ENCODE measurements at regions not wholly inside any gene's neighbourhood (a gene's known extent, or its start where the extent isn't known, plus 50 kb on each side); places are given as distances from the start of the nearest gene placed in this dataset.

DNA sequence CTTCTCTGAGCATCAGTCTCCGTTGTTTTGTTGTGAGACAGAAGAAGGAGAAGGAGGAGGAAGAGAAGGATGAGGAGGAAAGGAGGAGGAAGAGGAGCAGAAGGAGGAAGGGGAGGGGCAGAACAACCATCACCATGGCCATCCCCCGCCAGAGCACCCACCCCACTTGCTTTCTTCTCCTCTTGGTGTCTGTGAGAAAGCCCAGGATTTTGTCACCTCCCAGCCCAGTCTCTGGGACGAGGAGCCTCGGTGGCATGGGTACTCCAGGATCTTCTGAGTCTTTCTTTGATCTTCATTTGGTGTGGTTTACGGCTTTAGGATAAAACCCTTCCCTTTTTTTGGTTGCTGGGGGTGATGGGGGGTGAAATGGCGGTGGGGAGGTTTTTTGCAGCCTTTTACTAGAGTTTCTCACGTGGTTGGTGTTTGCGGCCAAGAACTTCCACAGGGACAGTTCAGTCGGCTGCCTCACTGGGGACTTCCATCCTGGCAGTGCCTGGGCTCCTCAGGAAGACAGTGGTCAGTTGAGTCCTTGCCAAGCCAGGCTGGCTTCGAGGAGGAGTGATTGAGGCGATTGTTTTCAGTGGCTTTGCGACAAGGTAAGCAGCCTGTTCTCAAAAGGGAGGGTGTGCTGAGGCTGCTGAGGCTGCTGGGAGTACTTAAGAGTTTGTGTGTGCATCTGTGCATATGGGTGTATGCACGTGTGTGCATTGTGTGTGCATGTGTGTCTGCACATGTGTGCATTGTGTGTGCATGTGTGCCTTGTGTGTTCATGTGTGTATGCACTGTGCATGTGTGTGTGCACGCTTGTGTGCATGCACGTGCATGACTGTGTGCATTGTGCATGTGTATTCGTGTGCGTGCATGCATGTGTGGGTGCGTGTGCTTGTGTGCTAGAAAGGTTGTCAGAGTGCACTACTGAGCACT, 567.5 kb downstream of the TBC1D22A start (continued):
- TF ChIP-seq, protein P1, sequence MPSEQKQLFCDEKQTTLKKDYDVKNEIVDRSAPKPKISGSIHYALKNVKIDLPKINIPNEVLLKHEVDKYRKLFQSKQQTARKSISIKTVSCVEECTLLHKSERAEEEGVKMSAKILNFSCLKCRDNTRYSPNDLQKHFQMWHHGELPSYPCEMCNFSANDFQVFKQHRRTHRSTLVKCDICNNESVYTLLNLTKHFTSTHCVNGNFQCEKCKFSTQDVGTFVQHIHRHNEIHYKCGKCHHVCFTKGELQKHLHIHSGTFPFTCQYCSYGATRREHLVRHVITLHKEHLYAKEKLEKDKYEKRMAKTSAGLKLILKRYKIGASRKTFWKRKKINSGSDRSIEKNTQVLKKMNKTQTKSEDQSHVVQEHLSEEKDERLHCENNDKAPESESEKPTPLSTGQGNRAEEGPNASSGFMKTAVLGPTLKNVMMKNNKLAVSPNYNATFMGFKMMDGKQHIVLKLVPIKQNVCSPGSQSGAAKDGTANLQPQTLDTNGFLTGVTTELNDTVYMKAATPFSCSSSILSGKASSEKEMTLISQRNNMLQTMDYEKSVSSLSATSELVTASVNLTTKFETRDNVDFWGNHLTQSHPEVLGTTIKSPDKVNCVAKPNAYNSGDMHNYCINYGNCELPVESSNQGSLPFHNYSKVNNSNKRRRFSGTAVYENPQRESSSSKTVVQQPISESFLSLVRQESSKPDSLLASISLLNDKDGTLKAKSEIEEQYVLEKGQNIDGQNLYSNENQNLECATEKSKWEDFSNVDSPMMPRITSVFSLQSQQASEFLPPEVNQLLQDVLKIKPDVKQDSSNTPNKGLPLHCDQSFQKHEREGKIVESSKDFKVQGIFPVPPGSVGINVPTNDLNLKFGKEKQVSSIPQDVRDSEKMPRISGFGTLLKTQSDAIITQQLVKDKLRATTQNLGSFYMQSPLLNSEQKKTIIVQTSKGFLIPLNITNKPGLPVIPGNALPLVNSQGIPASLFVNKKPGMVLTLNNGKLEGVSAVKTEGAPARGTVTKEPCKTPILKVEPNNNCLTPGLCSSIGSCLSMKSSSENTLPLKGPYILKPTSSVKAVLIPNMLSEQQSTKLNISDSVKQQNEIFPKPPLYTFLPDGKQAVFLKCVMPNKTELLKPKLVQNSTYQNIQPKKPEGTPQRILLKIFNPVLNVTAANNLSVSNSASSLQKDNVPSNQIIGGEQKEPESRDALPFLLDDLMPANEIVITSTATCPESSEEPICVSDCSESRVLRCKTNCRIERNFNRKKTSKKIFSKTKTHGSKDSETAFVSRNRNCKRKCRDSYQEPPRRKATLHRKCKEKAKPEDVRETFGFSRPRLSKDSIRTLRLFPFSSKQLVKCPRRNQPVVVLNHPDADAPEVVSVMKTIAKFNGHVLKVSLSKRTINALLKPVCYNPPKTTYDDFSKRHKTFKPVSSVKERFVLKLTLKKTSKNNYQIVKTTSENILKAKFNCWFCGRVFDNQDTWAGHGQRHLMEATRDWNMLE (tag by site-specific recombination; conservative IDR thresholded peaks at IDR 0.05; ENCODE audit: low read depth): no peak
- TF ChIP-seq ZBTB7A (tag by site-specific recombination; IDR thresholded peaks at IDR 0.05; ENCODE audit: low read depth) (no peak), ZNF624 (tag by site-specific recombination; IDR thresholded peaks at IDR 0.05) (no peak), SP2 (tag by site-specific recombination; IDR thresholded peaks at IDR 0.05) (no peak), ZNF132 (tag by site-specific recombination; IDR thresholded peaks at IDR 0.05; ENCODE audit: borderline replicate concordance) (no peak), ZNF555 (tag by site-specific recombination; conservative IDR thresholded peaks at IDR 0.05) (no peak)

DNA sequence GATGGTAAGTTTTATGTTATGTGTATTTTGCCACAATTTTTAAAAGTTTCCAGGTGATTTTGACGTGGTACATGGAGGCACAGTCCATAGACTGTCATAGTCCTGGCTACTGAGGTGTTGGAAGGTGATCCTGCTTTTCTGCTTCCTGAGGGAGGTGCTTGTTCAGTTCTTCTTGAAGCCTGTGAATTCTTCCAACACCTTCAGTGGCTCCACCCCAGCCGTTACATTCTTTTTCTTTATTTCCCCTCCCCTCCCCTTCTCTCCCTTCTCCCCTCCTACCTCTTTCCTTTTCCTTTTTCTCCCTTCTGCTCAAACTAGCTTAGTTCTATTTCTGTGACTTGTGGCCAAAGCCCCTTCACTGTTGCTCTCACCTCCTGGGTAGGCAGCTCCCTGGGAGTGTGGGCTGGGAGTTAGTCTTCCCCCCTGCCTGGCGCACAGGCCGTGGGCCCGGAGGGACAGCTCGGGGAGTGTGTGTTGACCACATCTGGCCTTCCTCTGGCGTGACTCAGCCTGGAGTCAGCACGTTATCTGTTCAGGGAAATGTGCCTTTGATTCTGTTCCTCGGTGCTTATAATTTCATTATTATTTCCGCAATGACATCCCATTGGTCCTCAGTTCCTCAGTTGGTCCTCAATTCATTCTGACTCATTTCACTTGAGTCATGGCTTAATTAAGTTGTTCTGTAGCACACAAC, 566.2 kb downstream of the TBC1D22A start:
- no peak overlapping the region for H3K4me3 ChIP-seq (ENCODE audit: low read depth, low read length)
- no peaks in the 10 kb centered on the region for H3K36me3 ChIP-seq (ENCODE audit: control insufficient read depth in 2 of 2, insufficient read depth in 1 of 2, low read length in 2 of 2)
- H3K4me1 ChIP-seq (ENCODE audit: control insufficient read depth, insufficient read depth, low read length): no peaks in the 10 kb centered on the region
- ChIA-PET POLR2A (no interaction called here), CTCF (no interaction called here)
- H3K9me3 ChIP-seq (ENCODE audit: control insufficient read depth, insufficient read depth, low read depth, low read length): no peaks in the 10 kb centered on the region
- H3K27ac ChIP-seq (ENCODE audit: extremely low read depth, low read depth, low read length): no peak overlapping the region
- TF ChIP-seq EGR2 (tag by site-specific recombination; IDR thresholded peaks at IDR 0.05; ENCODE audit: low read depth): peak; percentile 81
- TF ChIP-seq, protein P2, sequence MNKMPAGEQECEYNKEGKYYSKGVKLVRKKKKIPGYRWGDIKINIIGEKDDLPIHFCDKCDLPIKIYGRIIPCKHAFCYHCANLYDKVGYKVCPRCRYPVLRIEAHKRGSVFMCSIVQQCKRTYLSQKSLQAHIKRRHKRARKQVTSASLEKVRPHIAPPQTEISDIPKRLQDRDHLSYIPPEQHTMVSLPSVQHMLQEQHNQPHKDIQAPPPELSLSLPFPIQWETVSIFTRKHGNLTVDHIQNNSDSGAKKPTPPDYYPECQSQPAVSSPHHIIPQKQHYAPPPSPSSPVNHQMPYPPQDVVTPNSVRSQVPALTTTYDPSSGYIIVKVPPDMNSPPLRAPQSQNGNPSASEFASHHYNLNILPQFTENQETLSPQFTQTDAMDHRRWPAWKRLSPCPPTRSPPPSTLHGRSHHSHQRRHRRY (tag by site-specific recombination; IDR thresholded peaks at IDR 0.05): no peak
- TF ChIP-seq KLF8 (tag by site-specific recombination; IDR thresholded peaks at IDR 0.05): no peak
- TF ChIP-seq YY1 (tag by site-specific recombination; IDR thresholded peaks at IDR 0.05): no peak
- peak; percentile 54; the same call in 1 of the 2 replicates for TF ChIP-seq GLIS2 (tag by site-specific recombination; IDR thresholded peaks at IDR 0.05)
- TF ChIP-seq, protein P3, sequence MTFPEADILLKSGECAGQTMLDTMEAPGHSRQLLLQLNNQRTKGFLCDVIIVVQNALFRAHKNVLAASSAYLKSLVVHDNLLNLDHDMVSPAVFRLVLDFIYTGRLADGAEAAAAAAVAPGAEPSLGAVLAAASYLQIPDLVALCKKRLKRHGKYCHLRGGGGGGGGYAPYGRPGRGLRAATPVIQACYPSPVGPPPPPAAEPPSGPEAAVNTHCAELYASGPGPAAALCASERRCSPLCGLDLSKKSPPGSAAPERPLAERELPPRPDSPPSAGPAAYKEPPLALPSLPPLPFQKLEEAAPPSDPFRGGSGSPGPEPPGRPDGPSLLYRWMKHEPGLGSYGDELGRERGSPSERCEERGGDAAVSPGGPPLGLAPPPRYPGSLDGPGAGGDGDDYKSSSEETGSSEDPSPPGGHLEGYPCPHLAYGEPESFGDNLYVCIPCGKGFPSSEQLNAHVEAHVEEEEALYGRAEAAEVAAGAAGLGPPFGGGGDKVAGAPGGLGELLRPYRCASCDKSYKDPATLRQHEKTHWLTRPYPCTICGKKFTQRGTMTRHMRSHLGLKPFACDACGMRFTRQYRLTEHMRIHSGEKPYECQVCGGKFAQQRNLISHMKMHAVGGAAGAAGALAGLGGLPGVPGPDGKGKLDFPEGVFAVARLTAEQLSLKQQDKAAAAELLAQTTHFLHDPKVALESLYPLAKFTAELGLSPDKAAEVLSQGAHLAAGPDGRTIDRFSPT (tag by site-specific recombination; IDR thresholded peaks at IDR 0.05): no peak
- TF ChIP-seq ZNF311 (tag by site-specific recombination; IDR thresholded peaks at IDR 0.05; ENCODE audit: borderline replicate concordance): no peak
- no peak for TF ChIP-seq MEIS1 (CRISPR knock-in tag; IDR thresholded peaks at IDR 0.05; ENCODE audit: borderline replicate concordance)
- TF ChIP-seq, protein P4, sequence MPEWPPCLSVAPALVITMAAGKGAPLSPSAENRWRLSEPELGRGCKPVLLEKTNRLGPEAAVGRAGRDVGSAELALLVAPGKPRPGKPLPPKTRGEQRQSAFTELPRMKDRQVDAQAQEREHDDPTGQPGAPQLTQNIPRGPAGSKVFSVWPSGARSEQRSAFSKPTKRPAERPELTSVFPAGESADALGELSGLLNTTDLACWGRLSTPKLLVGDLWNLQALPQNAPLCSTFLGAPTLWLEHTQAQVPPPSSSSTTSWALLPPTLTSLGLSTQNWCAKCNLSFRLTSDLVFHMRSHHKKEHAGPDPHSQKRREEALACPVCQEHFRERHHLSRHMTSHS (tag by site-specific recombination; IDR thresholded peaks at IDR 0.05): no peak
- no peak for TF ChIP-seq ZEB2 (tag by site-specific recombination; IDR thresholded peaks at IDR 0.05)
- TF ChIP-seq, protein P5, sequence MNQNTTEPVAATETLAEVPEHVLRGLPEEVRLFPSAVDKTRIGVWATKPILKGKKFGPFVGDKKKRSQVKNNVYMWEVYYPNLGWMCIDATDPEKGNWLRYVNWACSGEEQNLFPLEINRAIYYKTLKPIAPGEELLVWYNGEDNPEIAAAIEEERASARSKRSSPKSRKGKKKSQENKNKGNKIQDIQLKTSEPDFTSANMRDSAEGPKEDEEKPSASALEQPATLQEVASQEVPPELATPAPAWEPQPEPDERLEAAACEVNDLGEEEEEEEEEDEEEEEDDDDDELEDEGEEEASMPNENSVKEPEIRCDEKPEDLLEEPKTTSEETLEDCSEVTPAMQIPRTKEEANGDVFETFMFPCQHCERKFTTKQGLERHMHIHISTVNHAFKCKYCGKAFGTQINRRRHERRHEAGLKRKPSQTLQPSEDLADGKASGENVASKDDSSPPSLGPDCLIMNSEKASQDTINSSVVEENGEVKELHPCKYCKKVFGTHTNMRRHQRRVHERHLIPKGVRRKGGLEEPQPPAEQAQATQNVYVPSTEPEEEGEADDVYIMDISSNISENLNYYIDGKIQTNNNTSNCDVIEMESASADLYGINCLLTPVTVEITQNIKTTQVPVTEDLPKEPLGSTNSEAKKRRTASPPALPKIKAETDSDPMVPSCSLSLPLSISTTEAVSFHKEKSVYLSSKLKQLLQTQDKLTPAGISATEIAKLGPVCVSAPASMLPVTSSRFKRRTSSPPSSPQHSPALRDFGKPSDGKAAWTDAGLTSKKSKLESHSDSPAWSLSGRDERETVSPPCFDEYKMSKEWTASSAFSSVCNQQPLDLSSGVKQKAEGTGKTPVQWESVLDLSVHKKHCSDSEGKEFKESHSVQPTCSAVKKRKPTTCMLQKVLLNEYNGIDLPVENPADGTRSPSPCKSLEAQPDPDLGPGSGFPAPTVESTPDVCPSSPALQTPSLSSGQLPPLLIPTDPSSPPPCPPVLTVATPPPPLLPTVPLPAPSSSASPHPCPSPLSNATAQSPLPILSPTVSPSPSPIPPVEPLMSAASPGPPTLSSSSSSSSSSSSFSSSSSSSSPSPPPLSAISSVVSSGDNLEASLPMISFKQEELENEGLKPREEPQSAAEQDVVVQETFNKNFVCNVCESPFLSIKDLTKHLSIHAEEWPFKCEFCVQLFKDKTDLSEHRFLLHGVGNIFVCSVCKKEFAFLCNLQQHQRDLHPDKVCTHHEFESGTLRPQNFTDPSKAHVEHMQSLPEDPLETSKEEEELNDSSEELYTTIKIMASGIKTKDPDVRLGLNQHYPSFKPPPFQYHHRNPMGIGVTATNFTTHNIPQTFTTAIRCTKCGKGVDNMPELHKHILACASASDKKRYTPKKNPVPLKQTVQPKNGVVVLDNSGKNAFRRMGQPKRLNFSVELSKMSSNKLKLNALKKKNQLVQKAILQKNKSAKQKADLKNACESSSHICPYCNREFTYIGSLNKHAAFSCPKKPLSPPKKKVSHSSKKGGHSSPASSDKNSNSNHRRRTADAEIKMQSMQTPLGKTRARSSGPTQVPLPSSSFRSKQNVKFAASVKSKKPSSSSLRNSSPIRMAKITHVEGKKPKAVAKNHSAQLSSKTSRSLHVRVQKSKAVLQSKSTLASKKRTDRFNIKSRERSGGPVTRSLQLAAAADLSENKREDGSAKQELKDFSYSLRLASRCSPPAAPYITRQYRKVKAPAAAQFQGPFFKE (tag by site-specific recombination; IDR thresholded peaks at IDR 0.05; ENCODE audit: borderline replicate concordance): no peak
- TF ChIP-seq ZNF548 (tag by site-specific recombination; IDR thresholded peaks at IDR 0.05): no peak
- TF ChIP-seq BCL11B (tag by site-specific recombination; IDR thresholded peaks at IDR 0.05; ENCODE audit: low read depth): no peak
